Astrocyte (in vitro differentiated cells and primary cell): ENCODE measurements at regions not wholly inside any gene's neighbourhood (a gene's known extent, or its start where the extent isn't known, plus 50 kb on each side); places are given as distances from the start of the nearest gene placed in this dataset.

Experiments
- CTCF ChIP-seq: IDR thresholded peaks from 2 replicates; pipeline ENCODE4 v1.5.1; 2011; ENCODE audit warnings: low read depth, mild to moderate bottlenecking, inconsistent platforms, low read length, moderate library complexity; ENCODE audit not compliant: insufficient read depth
- EZH2 ChIP-seq: IDR thresholded peaks from 2 replicates; pipeline ENCODE4 v1.6.1; 2012; ENCODE audit warnings: mild to moderate bottlenecking, low read length, inconsistent platforms; ENCODE audit not compliant: insufficient read depth

GRCh38 chr7:41261080-41261479 lies 441.8 kb downstream of the INHBA start:
- TF ChIP-seq EZH2 (no peak), CTCF (no peak)
